ENCODE measurements at regions not wholly inside any gene's neighbourhood (a gene's known extent, or its start where the extent isn't known, plus 50 kb on each side); places are given as distances from the start of the nearest gene placed in this dataset.

- TF ChIP-seq CTCF (conservative IDR thresholded peaks at IDR 0.05), result no peak
- peaks cover 8% of the 10 kb centered on the region for H3K4me1 Mint-ChIP-seq
- peaks cover 6% of the 10 kb centered on the region for H3K9me3 Mint-ChIP-seq
- H3K4me3 Mint-ChIP-seq, result no peak overlapping the region
- DNase-seq (ENCODE audit: low read depth, low spot score), result no peak
- peaks cover 28% of the 10 kb centered on the region for H3K27me3 Mint-ChIP-seq (ENCODE audit: low read depth)
- peaks cover 4% of the 10 kb centered on the region for H3K36me3 Mint-ChIP-seq (ENCODE audit: low read depth)
- H3K27ac Mint-ChIP-seq (ENCODE audit: unreplicated experiment), result no peak overlapping the region
Observed at GRCh38 chr20:24718277-24718676, 230.8 kb upstream of the CST7 start.

GRCh38 chr20:24718696-24719095 is 230.4 kb upstream of the CST7 start:
- H3K27me3 Mint-ChIP-seq (ENCODE audit: low read depth), result peaks cover 29% of the 10 kb centered on the region
- peaks cover 10% of the 10 kb centered on the region for H3K4me1 Mint-ChIP-seq
- no peak overlapping the region for H3K4me3 Mint-ChIP-seq
- no peak for TF ChIP-seq CTCF (conservative IDR thresholded peaks at IDR 0.05)
- H3K36me3 Mint-ChIP-seq (ENCODE audit: low read depth), result peaks cover 4% of the 10 kb centered on the region
- no peak overlapping the region for H3K27ac Mint-ChIP-seq (ENCODE audit: unreplicated experiment)
- H3K9me3 Mint-ChIP-seq, result peaks cover 3% of the 10 kb centered on the region
- no peak for DNase-seq (ENCODE audit: low read depth, low spot score)

- no peaks in the 10 kb centered on the region for H3K9me3 Mint-ChIP-seq
- peaks cover 11% of the 10 kb centered on the region for H3K4me1 Mint-ChIP-seq
- H3K36me3 Mint-ChIP-seq (ENCODE audit: low read depth), result no peaks in the 10 kb centered on the region
Observed at GRCh38 chr20:24720957-24721356, 228.1 kb upstream of the CST7 start.

GRCh38 chr20:24721891-24722568 is 227.0 kb upstream of the CST7 start:
- DNase-seq (ENCODE audit: low read depth, low spot score), result no peak
- TF ChIP-seq CTCF (conservative IDR thresholded peaks at IDR 0.05), result no peak
- H3K4me3 Mint-ChIP-seq, result no peak overlapping the region

More at GRCh38 chr20:24720957-24721356, 228.1 kb upstream of the CST7 start:
- Mint-ChIP-seq H3K27ac (ENCODE audit: unreplicated experiment) (no peak overlapping the region), H3K27me3 (ENCODE audit: low read depth) (peaks cover 19% of the 10 kb centered on the region), H3K4me3 (no peak overlapping the region)
- no peak for TF ChIP-seq CTCF (conservative IDR thresholded peaks at IDR 0.05)
- DNase-seq (ENCODE audit: low read depth, low spot score), result no peak

GRCh38 chr20:24722586-24722985 is 226.5 kb upstream of the CST7 start:
- H3K27ac Mint-ChIP-seq (ENCODE audit: unreplicated experiment), result no peak overlapping the region
- H3K27me3 Mint-ChIP-seq (ENCODE audit: low read depth), result peaks cover 8% of the 10 kb centered on the region
- H3K36me3 Mint-ChIP-seq (ENCODE audit: low read depth), result no peaks in the 10 kb centered on the region
- no peak for TF ChIP-seq CTCF (conservative IDR thresholded peaks at IDR 0.05)
- no peak overlapping the region for H3K4me3 Mint-ChIP-seq
- DNase-seq (ENCODE audit: low read depth, low spot score), result no peak
- peaks cover 11% of the 10 kb centered on the region for H3K4me1 Mint-ChIP-seq
- no peaks in the 10 kb centered on the region for H3K9me3 Mint-ChIP-seq

More at GRCh38 chr20:24721891-24722568, 227.0 kb upstream of the CST7 start:
- H3K27me3 Mint-ChIP-seq (ENCODE audit: low read depth), result peaks cover 13% of the 10 kb centered on the region
- H3K36me3 Mint-ChIP-seq (ENCODE audit: low read depth), result no peaks in the 10 kb centered on the region
- H3K27ac Mint-ChIP-seq (ENCODE audit: unreplicated experiment), result no peak overlapping the region
- H3K4me1 Mint-ChIP-seq, result peaks cover 11% of the 10 kb centered on the region
- no peaks in the 10 kb centered on the region for H3K9me3 Mint-ChIP-seq
